Heart right ventricle (tissue), 16 donors: ENCODE measurements at regions not wholly inside any gene's neighbourhood (a gene's known extent, or its start where the extent isn't known, plus 50 kb on each side); places are given as distances from the start of the nearest gene placed in this dataset.

Experiments used
- ATAC-seq, 8 donors: fragments of 200-7000 bp; cut with Tn5 transposase; one replicate each; pipeline ENCODE4 v1.9.1; 2020; ENCODE audit warnings: mild to moderate bottlenecking in 8 of 8, moderate library complexity in 8 of 8, moderate number of reproducible peaks in 1 of 8
- DNase-seq, 2 donors: peaks; one replicate each; pipeline ENCODE4 v3.0.0-alpha.2; 2020
- H3K27ac ChIP-seq, 10 donors: fragments of 200-600 bp; sonication (generic) in 2 of 10; one replicate each; pipeline versions ENCODE4 v1.5.0 to v1.8.0; 2020 to 2022; ENCODE audit warnings: mild to moderate bottlenecking in 3 of 10
- H3K27me3 ChIP-seq, 7 donors: fragments of 200-600 bp; one replicate each; pipeline ENCODE4 v1.8.0; 2021 to 2022; ENCODE audit warnings: mild to moderate bottlenecking in 2 of 7
- H3K36me3 ChIP-seq, 9 donors: fragments of 200-600 bp; sonication (generic) in 1 of 9; one replicate each; pipeline versions ENCODE4 v1.5.0 to v1.8.0; 2020 to 2022; ENCODE audit warnings: mild to moderate bottlenecking in 2 of 9
- H3K4me1 ChIP-seq, 9 donors: fragments of 200-600 bp; sonication (generic) in 1 of 9; one replicate each; pipeline versions ENCODE4 v1.5.0 to v1.8.0; 2020 to 2022; ENCODE audit warnings: mild to moderate bottlenecking in 4 of 9
- H3K4me3 ChIP-seq, 10 donors: fragments of 200-600 bp; sonication (generic) in 2 of 10; one replicate each; pipeline versions ENCODE4 v1.5.0 to v1.8.0; 2020 to 2022; ENCODE audit warnings: mild to moderate bottlenecking in 7 of 10, moderate library complexity in 2 of 10
- H3K9me3 ChIP-seq, 11 donors: fragments of 200-600 bp in 10 of 11; sonication (generic) in 2 of 11; one replicate each; pipeline versions ENCODE4 v1.5.0 to v1.8.0; 2013 to 2022; ENCODE audit warnings: mild to moderate bottlenecking in 2 of 11, control low read depth in 1 of 11, moderate library complexity in 1 of 11
- CTCF ChIP-seq, 9 donors: fragments of 200-600 bp; sonication (generic) in 2 of 9; IDR thresholded peaks; one replicate each; pipeline versions ENCODE4 v1.5.0 to v1.8.0; 2021 to 2022; ENCODE audit warnings: antibody characterized with exemption in 9 of 9, mild to moderate bottlenecking in 5 of 9, moderate library complexity in 1 of 9
- WGBS, 2 donors: extraction: QIAGEN DNeasy Blood & Tissue Kit; methylation state at CpG; one replicate each; pipeline ENCODE4 v1.1.7; 2013; ENCODE audit warnings: inconsistent platforms in 1 of 2; 5-methylcytosine and 5-hydroxymethylcytosine counted together
- intact Hi-C, 10 donors: fragments of 100-400 bp; cut with DNase I; formaldehyde crosslinking; loops; one replicate each; pipeline versions ENCODE4 v1.11.1 to v1.14.2; 2022
- donor health status: Arrhythmogenic right ventricular cardiomyopathy.
- donor health status: ischemic (EF 13 %, LVEDD 7.1; RV severe dilation, severe dysfunction).
- donor health status: healthy with polysubstance abuse.
- donor health status: DM: no; HTN: yes; CAD: no.
- donor health status: DM: no; HTN: no; CAD: no.
- donor health status: ischemic (EF 25% LVEDD 6.9; RV normal size, moderate dysfunction).
- donor health status: ischemic (EF 25% LVEDD 5.7; RV mildly dilated, moderate dysfunction).
- donor health status: healthy.
- donor health status: DM: yes; HTN: yes; CAD: no.
- donor health status: Ischemic cardiomyopathy.
- donor health status: ischemic (EF 35%, LVEDD 5.7; RV mildly dilated, moderate dysfunction).
- donor health status: nonischemic (EF 11% LVEDD 7.7; RV severe dilation, severe dysfunction).
- donor health status: DM: yes; HTN: yes; CAD: no.
- donor health status: PGD.
- donor health status: ischemic (EF 29% LVEDD 5.4; RV normal size, mild dysfunction).
- donor health status: nonischemic (EF 23%, LVEDD 6.1; RV moderate dilation, normal function).

GRCh38 chr6:168194732-168195567 is 115.9 kb upstream of the FRMD1 start:
- Histone ChIP-seq H3K4me3 (no peak overlapping the region), H3K27ac (no peak overlapping the region), H3K27me3 (peaks cover 0 to 55% (median 28%) of the 10 kb centered on the region in 7 donors), H3K4me1 (no peaks in the 10 kb centered on the region), H3K36me3 (no peaks in the 10 kb centered on the region), H3K9me3 (no peaks in the 10 kb centered on the region)
- TF ChIP-seq CTCF (IDR thresholded peaks at IDR 0.05), result no peak
- intact Hi-C loops, result no loop called here
- no peak for ATAC-seq
- no peak for DNase-seq
- WGBS, 2 donors, result 78 to 86% methylated on average over 19 of the region's 19 CpGs

DNA sequence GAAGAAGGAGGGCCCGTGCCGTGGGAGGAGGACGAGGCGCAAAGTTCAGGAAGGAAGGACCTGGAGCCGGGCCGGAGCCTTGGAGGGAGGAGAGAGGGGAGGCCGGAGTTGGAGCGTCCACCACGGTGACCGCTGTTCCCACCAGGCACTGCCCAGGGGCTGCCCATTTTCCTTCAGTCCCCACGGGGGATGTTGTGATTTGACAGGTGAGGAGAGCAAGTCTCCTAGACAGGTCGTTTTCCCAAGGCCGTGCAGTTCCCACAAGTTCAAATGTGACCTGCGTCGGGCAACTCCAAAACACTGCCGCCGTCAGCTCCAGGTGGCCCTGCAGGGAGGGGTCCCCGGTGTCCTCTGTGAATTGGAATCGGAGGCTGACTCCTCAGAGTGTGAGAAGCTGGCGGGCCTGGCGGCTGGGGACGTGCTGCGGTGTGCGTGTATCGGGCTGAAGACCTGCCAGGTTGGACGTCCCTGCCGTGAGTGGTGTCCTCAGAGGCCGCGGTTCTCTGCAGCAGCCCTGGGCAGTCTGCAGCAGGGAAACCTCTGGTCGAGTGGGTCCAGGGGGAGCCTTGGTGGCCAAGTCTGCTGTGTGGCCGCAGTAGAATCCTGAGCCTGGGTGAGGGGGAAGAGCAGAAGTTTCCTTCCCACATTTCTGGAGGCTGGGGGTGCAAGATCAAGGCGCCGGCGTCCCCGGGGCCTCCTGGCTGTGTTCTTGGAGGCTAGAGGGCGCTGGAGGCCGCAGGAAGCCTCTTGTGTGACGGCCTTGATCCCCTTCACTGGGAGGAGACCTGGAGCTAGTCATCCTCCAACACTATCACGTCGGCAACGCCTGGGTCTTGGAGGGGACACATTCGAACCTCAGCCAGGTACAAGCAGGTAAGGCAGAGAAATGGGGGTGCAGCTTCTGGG is 115.1 kb upstream of the FRMD1 start:
- no peaks in the 10 kb centered on the region for H3K4me1 ChIP-seq
- TF ChIP-seq CTCF (IDR thresholded peaks at IDR 0.05), result peak in 1 of 9 donors; percentile 11
- no peaks in the 10 kb centered on the region for H3K36me3 ChIP-seq
- no peak for DNase-seq
- peak in 1 of 8 donors; percentile 20 for ATAC-seq
- H3K9me3 ChIP-seq, result no peaks in the 10 kb centered on the region
- intact Hi-C loops, result no loop called here
- WGBS, 2 donors, result 77 to 80% methylated on average over 42 of the region's 42 CpGs
- no peak overlapping the region for H3K27ac ChIP-seq
- peaks cover 0 to 59% (median 28%) of the 10 kb centered on the region in 7 donors for H3K27me3 ChIP-seq
- H3K4me3 ChIP-seq, result no peak overlapping the region

- H3K4me1 ChIP-seq, result no peaks in the 10 kb centered on the region
- TF ChIP-seq CTCF (IDR thresholded peaks at IDR 0.05), result no peak
- H3K36me3 ChIP-seq, result no peaks in the 10 kb centered on the region
- intact Hi-C loops, result no loop called here
- H3K9me3 ChIP-seq, result no peaks in the 10 kb centered on the region
- peak in 1 of 8 donors; percentile 29 for ATAC-seq
- 90% methylated on average over 47 of the region's 47 CpGs for WGBS, 2 donors
- no peak overlapping the region for H3K4me3 ChIP-seq
- H3K27me3 ChIP-seq, result peaks cover 0 to 59% (median 28%) of the 10 kb centered on the region in 7 donors
- no peak for DNase-seq
- no peak overlapping the region for H3K27ac ChIP-seq
Observed at GRCh38 chr6:168192901-168193815, 114.1 kb upstream of the FRMD1 start.
